ENCODE measurements at regions not wholly inside any gene's neighbourhood (a gene's known extent, or its start where the extent isn't known, plus 50 kb on each side); places are given as distances from the start of the nearest gene placed in this dataset.
"Not testable (repeated sequence)": the region's sequence is repeated elsewhere in the genome, so short reads cannot be mapped to it uniquely, and the experiment has no call there.

DNA sequence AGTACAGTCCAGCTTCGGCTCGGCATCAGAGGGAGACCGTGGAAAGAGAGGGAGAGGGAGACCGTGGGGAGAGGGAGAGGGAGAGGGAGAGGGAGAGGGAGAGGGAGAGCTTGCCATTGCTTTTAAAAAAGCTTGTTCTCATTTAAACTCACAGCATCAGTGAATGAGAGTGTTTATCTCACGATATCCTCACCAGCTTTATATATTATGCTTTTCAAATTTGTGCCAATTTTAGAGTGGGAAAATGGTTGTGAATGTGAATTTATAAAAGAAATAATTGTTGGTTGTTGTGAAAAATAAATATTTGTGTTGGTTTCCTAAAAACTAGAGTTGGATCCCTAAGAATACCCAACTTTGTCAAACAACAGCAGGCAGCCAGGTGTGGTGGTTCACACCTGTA lies 170.1 kb downstream of the NRN1 start:
- TF ChIP-seq POLR2A, CTCF, EP300, POLR2AphosphoS5 (IDR thresholded peaks at IDR 0.05): not testable (repeated sequence)
